RWPE2 (cell line): ENCODE measurements at regions not wholly inside any gene's neighbourhood (a gene's known extent, or its start where the extent isn't known, plus 50 kb on each side); places are given as distances from the start of the nearest gene placed in this dataset.

Experiments
- ATAC-seq: fragments of 200-7000 bp; cut with Tn5 transposase; 3 replicates; pipeline ENCODE4 v1.9.1; 2021; ENCODE audit warnings: low read depth
- DNase-seq: peaks from one replicate; pipeline ENCODE4 v3.0.0-alpha.2; 2020; ENCODE audit warnings: low spot score
- H3K27ac ChIP-seq: fragments of 450-650 bp; 2 replicates; pipeline ENCODE4 v1.5.1; 2017; ENCODE audit warnings: mild to moderate bottlenecking; ENCODE audit not compliant: poor library complexity, severe bottlenecking
- H3K27me3 ChIP-seq: fragments of 250-450 bp; sonication (Bioruptor Pico); 2 replicates; pipeline ENCODE4 v1.5.1; 2021; ENCODE audit warnings: mild to moderate bottlenecking, moderate library complexity; ENCODE audit not compliant: insufficient read depth, poor library complexity, severe bottlenecking
- H3K36me3 ChIP-seq: fragments of 250-450 bp; sonication (Bioruptor Pico); 2 replicates; pipeline ENCODE4 v1.5.1; 2020; ENCODE audit warnings: low read depth, mild to moderate bottlenecking, moderate library complexity
- H3K4me1 ChIP-seq: fragments of 250-450 bp; sonication (Bioruptor Pico); 2 replicates; pipeline ENCODE4 v1.5.1; 2021; ENCODE audit warnings: mild to moderate bottlenecking, moderate library complexity; ENCODE audit not compliant: insufficient read depth, poor library complexity, severe bottlenecking
- H3K4me3 ChIP-seq: fragments of 250-450 bp; sonication (Bioruptor Pico); 2 replicates; pipeline ENCODE4 v1.5.1; 2021; ENCODE audit warnings: mild to moderate bottlenecking, moderate library complexity; ENCODE audit not compliant: severe bottlenecking
- H3K9me3 ChIP-seq: fragments of 250-450 bp; sonication (Bioruptor Pico); 2 replicates; pipeline ENCODE4 v1.5.1; 2021; ENCODE audit warnings: mild to moderate bottlenecking, moderate library complexity; ENCODE audit not compliant: severe bottlenecking
- TF ChIP-seq, protein P1 (sequence below): fragments of 450-650 bp; IDR thresholded peaks from one replicate; pipeline ENCODE4 v1.5.1; 2017; ENCODE audit warnings: mild to moderate bottlenecking, moderate library complexity; ENCODE audit not compliant: poor library complexity, severe bottlenecking

DNA sequence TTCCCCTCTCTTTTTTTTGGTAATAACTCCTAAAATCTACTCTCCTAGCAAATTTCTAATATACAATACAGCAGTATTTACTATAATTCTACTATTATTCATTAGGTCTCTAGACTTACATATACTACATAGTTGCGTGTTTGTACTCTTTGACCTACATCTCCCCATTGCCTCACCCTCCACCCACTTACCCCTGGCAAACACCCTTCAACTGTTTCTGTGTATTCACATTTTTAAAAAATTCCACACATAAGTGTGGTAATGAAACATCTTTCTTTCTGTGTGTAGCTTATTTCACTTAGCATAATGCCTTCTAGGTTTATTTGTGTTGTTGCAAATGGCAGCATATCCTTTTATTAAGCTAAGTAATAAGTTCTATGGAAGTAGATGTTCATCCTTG, 336.0 kb downstream of the CCDC85A start:
- Histone ChIP-seq H3K9me3 (no peaks in the 10 kb centered on the region), H3K27ac (no peak overlapping the region), H3K4me1 (no peaks in the 10 kb centered on the region), H3K27me3 (no peaks in the 10 kb centered on the region), H3K36me3 (no peaks in the 10 kb centered on the region), H3K4me3 (no peak overlapping the region)
- TF ChIP-seq, protein P1, sequence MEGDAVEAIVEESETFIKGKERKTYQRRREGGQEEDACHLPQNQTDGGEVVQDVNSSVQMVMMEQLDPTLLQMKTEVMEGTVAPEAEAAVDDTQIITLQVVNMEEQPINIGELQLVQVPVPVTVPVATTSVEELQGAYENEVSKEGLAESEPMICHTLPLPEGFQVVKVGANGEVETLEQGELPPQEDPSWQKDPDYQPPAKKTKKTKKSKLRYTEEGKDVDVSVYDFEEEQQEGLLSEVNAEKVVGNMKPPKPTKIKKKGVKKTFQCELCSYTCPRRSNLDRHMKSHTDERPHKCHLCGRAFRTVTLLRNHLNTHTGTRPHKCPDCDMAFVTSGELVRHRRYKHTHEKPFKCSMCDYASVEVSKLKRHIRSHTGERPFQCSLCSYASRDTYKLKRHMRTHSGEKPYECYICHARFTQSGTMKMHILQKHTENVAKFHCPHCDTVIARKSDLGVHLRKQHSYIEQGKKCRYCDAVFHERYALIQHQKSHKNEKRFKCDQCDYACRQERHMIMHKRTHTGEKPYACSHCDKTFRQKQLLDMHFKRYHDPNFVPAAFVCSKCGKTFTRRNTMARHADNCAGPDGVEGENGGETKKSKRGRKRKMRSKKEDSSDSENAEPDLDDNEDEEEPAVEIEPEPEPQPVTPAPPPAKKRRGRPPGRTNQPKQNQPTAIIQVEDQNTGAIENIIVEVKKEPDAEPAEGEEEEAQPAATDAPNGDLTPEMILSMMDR: no peak
- no peak for DNase-seq
- ATAC-seq: no peak

DNA sequence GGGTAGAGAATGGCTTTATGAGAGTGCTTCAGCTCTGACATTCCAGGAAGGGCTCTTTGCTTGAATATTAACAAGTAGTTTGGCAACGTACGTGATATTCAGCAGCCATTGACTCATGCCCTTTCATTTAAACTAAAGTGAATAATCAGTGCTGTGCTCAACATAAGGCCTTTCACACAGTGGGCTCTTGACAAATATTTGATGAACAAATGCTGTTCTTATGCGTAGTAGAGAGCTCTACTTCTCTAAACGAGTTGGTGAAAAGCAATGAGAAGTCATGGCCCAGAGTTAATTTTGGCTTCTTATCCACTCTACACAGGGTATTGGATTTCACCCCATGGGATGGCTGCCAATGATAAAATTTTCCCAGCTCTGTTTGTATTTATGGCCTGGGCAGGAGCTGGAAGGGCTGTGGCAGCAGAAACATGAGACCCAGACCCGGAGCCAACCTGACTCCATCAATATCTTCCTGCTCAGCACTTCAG, 338.9 kb downstream of the CCDC85A start:
- TF ChIP-seq, protein P1: no peak
- Histone ChIP-seq H3K36me3 (no peaks in the 10 kb centered on the region), H3K4me1 (no peaks in the 10 kb centered on the region), H3K27ac (no peak overlapping the region), H3K4me3 (no peak overlapping the region), H3K27me3 (no peaks in the 10 kb centered on the region), H3K9me3 (no peaks in the 10 kb centered on the region)
- no peak for ATAC-seq
- DNase-seq: no peak

DNA sequence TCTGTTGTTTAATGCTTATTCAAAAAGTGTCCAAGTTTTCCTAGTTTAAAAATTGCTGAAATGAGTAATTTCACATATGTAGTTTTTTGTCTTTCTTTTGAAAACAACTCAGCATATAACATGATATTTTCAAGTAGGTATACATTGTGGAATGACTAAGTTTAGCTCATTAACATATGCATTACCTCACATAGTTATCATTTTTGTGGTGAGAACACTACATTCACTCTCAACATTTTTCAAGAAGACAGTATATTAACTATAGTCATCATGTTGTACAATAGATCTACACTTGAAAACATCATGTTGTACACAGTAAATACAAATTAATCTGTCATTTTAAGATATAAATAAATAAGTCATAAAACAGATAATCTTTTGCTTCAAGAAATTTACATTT, 340.0 kb downstream of the CCDC85A start:
- no peaks in the 10 kb centered on the region for H3K9me3 ChIP-seq
- no peak overlapping the region for H3K4me3 ChIP-seq
- H3K4me1 ChIP-seq: no peaks in the 10 kb centered on the region
- DNase-seq (no peak), ATAC-seq (no peak)
- no peak overlapping the region for H3K27ac ChIP-seq
- no peaks in the 10 kb centered on the region for H3K36me3 ChIP-seq
- H3K27me3 ChIP-seq: no peaks in the 10 kb centered on the region
- TF ChIP-seq, protein P1: no peak

DNA sequence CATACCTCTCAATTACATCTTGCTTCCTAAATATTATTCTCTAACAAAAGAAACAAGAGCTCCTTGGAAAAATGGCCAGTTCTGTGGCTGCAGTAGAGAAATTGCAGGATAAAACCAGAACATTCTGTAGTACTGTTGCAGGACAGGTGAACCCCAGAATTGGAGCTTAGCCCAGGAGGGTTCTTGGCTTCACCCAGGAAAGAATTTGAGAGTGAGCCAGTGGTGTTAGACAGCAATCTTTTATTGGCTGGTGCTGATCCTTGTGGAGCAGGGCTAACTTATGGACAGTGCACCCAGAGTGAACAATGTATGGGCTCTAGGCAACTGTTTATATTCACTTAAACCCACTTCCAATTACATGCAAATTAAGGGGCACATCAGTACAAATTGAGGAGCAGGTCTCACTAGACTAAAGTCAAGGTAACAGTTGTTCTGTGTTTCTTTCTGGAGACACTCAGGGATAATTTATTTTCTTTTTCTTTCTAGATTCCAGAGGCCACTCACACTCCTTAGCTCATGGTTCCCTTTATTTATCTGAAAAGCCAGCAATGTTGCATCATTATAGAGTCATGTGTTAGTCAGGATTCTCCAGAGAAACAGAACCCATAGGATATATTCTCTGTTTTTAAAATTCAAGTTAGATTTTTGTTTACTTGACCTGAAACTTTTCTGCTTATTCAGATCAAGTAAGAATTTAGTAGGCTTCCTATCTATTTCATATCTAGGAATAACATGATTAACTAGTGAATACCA, 348.1 kb downstream of the CCDC85A start:
- no peak overlapping the region for H3K27ac ChIP-seq
- no peaks in the 10 kb centered on the region for H3K36me3 ChIP-seq
- H3K4me3 ChIP-seq: no peak overlapping the region
- H3K4me1 ChIP-seq: no peaks in the 10 kb centered on the region
- H3K27me3 ChIP-seq: no peaks in the 10 kb centered on the region
- no peak for DNase-seq
- TF ChIP-seq, protein P1: no peak
- ATAC-seq: no peak
- no peaks in the 10 kb centered on the region for H3K9me3 ChIP-seq

DNA sequence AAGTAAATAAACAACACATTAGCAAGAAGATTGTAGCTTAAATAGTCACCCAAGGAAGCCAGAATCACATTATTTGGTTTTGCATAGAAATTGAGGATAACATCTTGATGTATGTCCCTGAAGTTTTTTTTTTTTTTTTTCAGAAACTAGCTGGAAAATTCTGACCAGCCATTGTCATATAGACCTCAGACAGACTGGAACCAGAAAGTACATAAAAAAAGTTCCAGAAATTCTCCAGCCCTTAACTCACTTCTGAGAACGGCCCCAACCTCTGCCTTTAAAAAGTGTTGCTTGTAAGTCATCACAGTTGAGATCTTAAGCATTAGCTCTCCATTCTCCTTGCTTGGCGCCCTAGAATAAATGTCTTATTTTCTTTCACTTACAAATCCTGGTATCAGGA, 350.5 kb downstream of the CCDC85A start:
- H3K27me3 ChIP-seq: no peaks in the 10 kb centered on the region
- no peak for DNase-seq
- no peak overlapping the region for H3K27ac ChIP-seq
- H3K9me3 ChIP-seq: no peaks in the 10 kb centered on the region
- TF ChIP-seq, protein P1: no peak
- H3K36me3 ChIP-seq: no peaks in the 10 kb centered on the region
- ATAC-seq: no peak
- no peak overlapping the region for H3K4me3 ChIP-seq
- no peaks in the 10 kb centered on the region for H3K4me1 ChIP-seq
